OCI-LY1 (cell line): ENCODE measurements at regions not wholly inside any gene's neighbourhood (a gene's known extent, or its start where the extent isn't known, plus 50 kb on each side); places are given as distances from the start of the nearest gene placed in this dataset.

Experiments
- CTCF ChIP-seq: fragments of 200-600 bp; sonication (generic), shearing (Covaris generic); IDR thresholded peaks from 2 replicates; pipeline ENCODE4 v1.5.1; 2017; ENCODE audit warnings: mild to moderate bottlenecking, antibody characterized with exemption, low read length, moderate library complexity, mixed read lengths
- EZH2 ChIP-seq: fragments of 200-600 bp; sonication (generic), shearing (Covaris generic); IDR thresholded peaks from 2 replicates; pipeline ENCODE4 v1.8.0; 2017; ENCODE audit warnings: borderline replicate concordance, mixed run types, mild to moderate bottlenecking, antibody characterized with exemption, low read length, moderate library complexity, mixed read lengths

GRCh38 chr6:147046141-147046877 is 157.9 kb upstream of the STXBP5 start:
- no peak for TF ChIP-seq EZH2
- no peak for TF ChIP-seq CTCF
